Fibroblast of lung (primary cell): ENCODE measurements at regions not wholly inside any gene's neighbourhood (a gene's known extent, or its start where the extent isn't known, plus 50 kb on each side); places are given as distances from the start of the nearest gene placed in this dataset.

Experiments used
- DNase-seq, 2 donors: peaks; one replicate each; pipeline versions ENCODE4 v3.0.0 to v3.0.0-alpha.2; 2010; ENCODE audit warnings: low read depth in 2 of 2
- H2AFZ ChIP-seq: 2 replicates; pipeline ENCODE4 v1.5.1; 2012; ENCODE audit warnings: low read length, control low read depth, inconsistent platforms
- H3K27ac ChIP-seq: 2 replicates; pipeline ENCODE4 v1.5.1; 2011; ENCODE audit warnings: low read length, control low read depth; ENCODE audit not compliant: insufficient read depth
- H3K27me3 ChIP-seq: 2 replicates; pipeline ENCODE4 v1.5.1; 2011; ENCODE audit warnings: mild to moderate bottlenecking, low read length; ENCODE audit not compliant: control insufficient read depth, insufficient read depth
- H3K36me3 ChIP-seq: 2 replicates; pipeline ENCODE4 v1.5.1; 2011; ENCODE audit warnings: low read length; ENCODE audit not compliant: control insufficient read depth, insufficient read depth
- H3K4me1 ChIP-seq: 2 replicates; pipeline ENCODE4 v1.5.1; 2011; ENCODE audit warnings: low read length; ENCODE audit not compliant: control insufficient read depth, insufficient read depth; ENCODE audit errors: extremely low read depth
- H3K4me2 ChIP-seq: 2 replicates; pipeline ENCODE4 v1.5.1; 2011; ENCODE audit warnings: low read length, control low read depth; ENCODE audit not compliant: insufficient read depth; ENCODE audit errors: extremely low read depth
- H3K4me3 ChIP-seq, 4 experiments: fragments of 200-600 bp in 1 of 4; sonication (generic) in 1 of 4; replicated peaks in 1 of 4; 2 replicates each; pipeline ENCODE4 v1.5.1; 2011 to 2016; ENCODE audit warnings: low read length in 4 of 4, low read depth in 3 of 4, mild to moderate bottlenecking in 3 of 4, control low read depth in 2 of 4, inconsistent platforms in 1 of 4, mixed read lengths in 1 of 4; ENCODE audit not compliant: insufficient read depth in 1 of 4; ENCODE audit errors: control extremely low read depth in 1 of 4
- H3K79me2 ChIP-seq: 2 replicates; pipeline ENCODE4 v1.5.1; 2012; ENCODE audit warnings: mild to moderate bottlenecking, low read length, inconsistent platforms; ENCODE audit not compliant: control insufficient read depth, insufficient read depth
- H3K9ac ChIP-seq: 2 replicates; pipeline ENCODE4 v1.5.1; 2011; ENCODE audit warnings: mild to moderate bottlenecking, low read length, control low read depth; ENCODE audit not compliant: insufficient read depth
- H3K9me3 ChIP-seq: 2 replicates; pipeline ENCODE4 v1.5.1; 2012; ENCODE audit warnings: low read depth, low read length; ENCODE audit not compliant: control insufficient read depth, insufficient read depth
- H4K20me1 ChIP-seq: 2 replicates; pipeline ENCODE4 v1.5.1; 2011; ENCODE audit warnings: low read length; ENCODE audit not compliant: control insufficient read depth, insufficient read depth; ENCODE audit errors: extremely low read depth
- EZH2 ChIP-seq: IDR thresholded peaks from 2 replicates; pipeline ENCODE4 v1.5.1; 2012; ENCODE audit warnings: low read length, control low read depth, mild to moderate bottlenecking; ENCODE audit errors: missing control alignments
- TF ChIP-seq, protein P1 (sequence below), 2 donors: IDR thresholded peaks in 1 of 2; conservative IDR thresholded peaks in 1 of 2; 1 replicate in 1 of 2; 2 replicates in 1 of 2; pipeline ENCODE4 v1.5.1; 2011 to 2012; ENCODE audit warnings: low read length in 2 of 2, control low read depth in 1 of 2, inconsistent platforms in 1 of 2, low read depth in 1 of 2, mild to moderate bottlenecking in 1 of 2

DNA sequence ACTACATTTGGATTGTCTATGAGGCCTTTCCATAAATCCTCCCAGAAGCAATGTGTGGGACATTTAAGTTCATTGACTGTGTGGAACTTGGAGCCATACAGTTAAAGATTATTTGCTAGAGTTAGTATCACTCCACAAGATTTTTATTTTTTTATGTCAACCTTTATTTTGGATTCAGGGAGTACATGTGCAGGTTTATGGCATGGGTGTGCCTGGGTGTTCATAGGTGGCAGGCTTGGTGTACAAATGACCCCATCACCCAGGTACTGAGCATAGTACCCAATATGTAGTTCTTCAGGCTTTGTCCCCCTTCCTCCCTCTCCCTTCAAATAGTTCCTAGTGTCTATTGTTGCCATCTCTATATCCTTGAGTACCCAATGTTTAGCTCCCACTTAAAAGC, 199.8 kb upstream of the ZFP42 start:
- H3K36me3 ChIP-seq: no peaks in the 10 kb centered on the region
- no peaks in the 10 kb centered on the region for H3K9me3 ChIP-seq
- H3K4me3 ChIP-seq: no peak overlapping the region
- no peak overlapping the region for H3K27ac ChIP-seq
- no peak overlapping the region for H3K4me2 ChIP-seq
- no peaks in the 10 kb centered on the region for H3K27me3 ChIP-seq
- no peak for TF ChIP-seq EZH2
- TF ChIP-seq, protein P1, sequence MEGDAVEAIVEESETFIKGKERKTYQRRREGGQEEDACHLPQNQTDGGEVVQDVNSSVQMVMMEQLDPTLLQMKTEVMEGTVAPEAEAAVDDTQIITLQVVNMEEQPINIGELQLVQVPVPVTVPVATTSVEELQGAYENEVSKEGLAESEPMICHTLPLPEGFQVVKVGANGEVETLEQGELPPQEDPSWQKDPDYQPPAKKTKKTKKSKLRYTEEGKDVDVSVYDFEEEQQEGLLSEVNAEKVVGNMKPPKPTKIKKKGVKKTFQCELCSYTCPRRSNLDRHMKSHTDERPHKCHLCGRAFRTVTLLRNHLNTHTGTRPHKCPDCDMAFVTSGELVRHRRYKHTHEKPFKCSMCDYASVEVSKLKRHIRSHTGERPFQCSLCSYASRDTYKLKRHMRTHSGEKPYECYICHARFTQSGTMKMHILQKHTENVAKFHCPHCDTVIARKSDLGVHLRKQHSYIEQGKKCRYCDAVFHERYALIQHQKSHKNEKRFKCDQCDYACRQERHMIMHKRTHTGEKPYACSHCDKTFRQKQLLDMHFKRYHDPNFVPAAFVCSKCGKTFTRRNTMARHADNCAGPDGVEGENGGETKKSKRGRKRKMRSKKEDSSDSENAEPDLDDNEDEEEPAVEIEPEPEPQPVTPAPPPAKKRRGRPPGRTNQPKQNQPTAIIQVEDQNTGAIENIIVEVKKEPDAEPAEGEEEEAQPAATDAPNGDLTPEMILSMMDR (conservative IDR thresholded peaks at IDR 0.05 in 1 of 2, IDR thresholded peaks at IDR 0.05 in 1 of 2; ENCODE audit: low read depth in 1 of 2, low read length in 2 of 2): no peak
- H4K20me1 ChIP-seq: no peaks in the 10 kb centered on the region
- no peak overlapping the region for H3K9ac ChIP-seq
- H3K79me2 ChIP-seq: no peaks in the 10 kb centered on the region
- no peak overlapping the region for H2AFZ ChIP-seq
- H3K4me1 ChIP-seq: no peaks in the 10 kb centered on the region
- no peak for DNase-seq

DNA sequence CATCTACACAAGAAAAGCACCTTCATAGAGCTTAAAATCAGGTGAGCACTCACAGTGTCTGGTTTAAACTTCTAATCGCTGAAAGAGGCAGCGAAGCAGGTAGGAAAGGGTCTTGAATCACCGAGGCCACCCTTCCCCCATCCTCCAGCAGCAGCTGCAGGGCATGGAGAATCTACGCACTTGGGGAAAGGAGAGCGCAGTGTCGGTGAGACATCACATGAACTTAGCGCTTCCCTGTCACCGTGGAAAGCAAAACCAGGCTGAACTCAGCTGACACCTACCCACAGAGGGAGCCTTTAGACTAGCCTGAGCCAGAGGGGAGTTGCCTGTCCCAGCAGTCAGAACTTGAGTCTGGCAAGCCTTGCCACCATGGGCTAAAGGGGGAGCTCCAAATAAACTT, 197.2 kb upstream of the ZFP42 start:
- H3K4me2 ChIP-seq: no peak overlapping the region
- no peaks in the 10 kb centered on the region for H4K20me1 ChIP-seq

DNA sequence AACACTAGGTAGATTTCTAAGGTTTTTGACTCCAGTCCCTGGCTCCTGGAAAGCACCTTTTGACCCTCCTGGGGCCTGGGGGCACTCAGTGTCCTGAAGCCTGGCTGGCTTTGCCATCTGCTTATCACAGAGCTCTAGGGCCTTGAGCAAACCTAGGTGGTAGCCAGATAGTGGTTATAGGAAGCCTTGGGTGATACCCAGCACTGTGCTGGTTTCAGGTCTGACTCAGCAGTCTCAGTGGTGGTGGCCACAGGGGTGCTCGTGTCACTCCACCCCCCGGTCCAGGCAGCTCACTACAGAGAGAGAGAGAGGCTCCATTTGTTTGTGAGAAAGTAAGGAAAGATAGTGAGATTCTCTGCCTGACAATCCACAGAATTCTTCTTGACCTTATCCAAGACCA, 195.8 kb upstream of the ZFP42 start:
- H2AFZ ChIP-seq: no peak overlapping the region
- no peak overlapping the region for H3K4me2 ChIP-seq
- DNase-seq: no peak
- no peaks in the 10 kb centered on the region for H3K36me3 ChIP-seq
- H3K27me3 ChIP-seq: no peaks in the 10 kb centered on the region
- H3K9me3 ChIP-seq: no peaks in the 10 kb centered on the region
- no peak overlapping the region for H3K27ac ChIP-seq
- H3K4me3 ChIP-seq: no peak overlapping the region
- H3K9ac ChIP-seq: no peak overlapping the region
- TF ChIP-seq, protein P1 (conservative IDR thresholded peaks at IDR 0.05 in 1 of 2, IDR thresholded peaks at IDR 0.05 in 1 of 2; ENCODE audit: low read depth in 1 of 2, low read length in 2 of 2): no peak
- H4K20me1 ChIP-seq: no peaks in the 10 kb centered on the region
- no peaks in the 10 kb centered on the region for H3K4me1 ChIP-seq
- no peaks in the 10 kb centered on the region for H3K79me2 ChIP-seq

More for the DNA sequence above, 197.2 kb upstream of the ZFP42 start:
- Histone ChIP-seq H3K27me3 (no peaks in the 10 kb centered on the region), H3K4me1 (no peaks in the 10 kb centered on the region), H3K9ac (no peak overlapping the region), H3K9me3 (no peaks in the 10 kb centered on the region), H3K79me2 (no peaks in the 10 kb centered on the region), H3K4me3 (no peak overlapping the region), H3K27ac (no peak overlapping the region), H3K36me3 (no peaks in the 10 kb centered on the region), H2AFZ (no peak overlapping the region)
- TF ChIP-seq, protein P1 (conservative IDR thresholded peaks at IDR 0.05 in 1 of 2, IDR thresholded peaks at IDR 0.05 in 1 of 2; ENCODE audit: low read depth in 1 of 2, low read length in 2 of 2): no peak
- no peak for TF ChIP-seq EZH2
- no peak for DNase-seq
